H1 (cell line): ENCODE measurements at regions not wholly inside any gene's neighbourhood (a gene's known extent, or its start where the extent isn't known, plus 50 kb on each side); places are given as distances from the start of the nearest gene placed in this dataset.

ENCODE experiments used
- CTCF ChIA-PET: fragments of 300-600 bp; sonication (Branson Sonifier 250); formaldehyde crosslinking; loops from one replicate; lab custom pipeline; 2021; ENCODE audit not compliant: partially characterized antibody; lab: Charles Lee
- POLR2A ChIA-PET: fragments of 300-600 bp; sonication (Branson Sonifier 250); formaldehyde crosslinking; loops from one replicate; lab custom pipeline; 2021; ENCODE audit warnings: inconsistent platforms; ENCODE audit not compliant: partially characterized antibody; lab: Charles Lee
- DNase-seq, 2 experiments: peaks; one replicate each; pipeline versions ENCODE4 v3.0.0 to v3.0.0-alpha.2; 2010 to 2022; ENCODE audit warnings: low spot score in 2 of 2, low read depth in 1 of 2, mixed read lengths in 1 of 2
- FAIRE-seq: peaks from 2 replicates; lab custom pipeline; 2011; peaks lifted over from hg19 to GRCh38; lab: Jason Lieb, UNC
- H2AFZ ChIP-seq: 2 replicates; pipeline ENCODE4 v1.8.1; 2012; ENCODE audit warnings: low read length, inconsistent platforms
- H2AK5ac ChIP-seq: 2 replicates; pipeline ENCODE4 v1.6.1; 2013; ENCODE audit warnings: low read depth, low read length
- H2BK120ac ChIP-seq: replicated peaks from 2 replicates; pipeline ENCODE3; 2013; ENCODE audit warnings: low read depth, low read length, inconsistent platforms
- H2BK12ac ChIP-seq: 2 replicates; pipeline ENCODE4 v1.6.1; 2013; ENCODE audit warnings: low read depth, low read length
- H2BK15ac ChIP-seq: 2 replicates; pipeline ENCODE4 v1.6.1; 2013; ENCODE audit warnings: low read length
- H2BK20ac ChIP-seq: 2 replicates; pipeline ENCODE4 v1.6.1; 2013; ENCODE audit warnings: low read length
- H2BK5ac ChIP-seq: 2 replicates; pipeline ENCODE4 v1.6.1; 2013; ENCODE audit warnings: low read depth, low read length
- H3K14ac ChIP-seq: 2 replicates; pipeline ENCODE4 v1.6.1; 2013; ENCODE audit warnings: inconsistent platforms; ENCODE audit not compliant: insufficient read length
- H3K18ac ChIP-seq: 2 replicates; pipeline ENCODE4 v1.6.1; 2013; ENCODE audit warnings: low read length; ENCODE audit errors: extremely low read depth
- H3K23ac ChIP-seq: 2 replicates; pipeline ENCODE4 v1.6.1; 2013; ENCODE audit warnings: inconsistent platforms; ENCODE audit not compliant: insufficient read length
- H3K23me2 ChIP-seq: 2 replicates; pipeline ENCODE4 v1.6.1; 2013; ENCODE audit warnings: low read depth, low read length
- H3K27ac ChIP-seq: 2 replicates; pipeline ENCODE4 v1.6.1; 2011; ENCODE audit warnings: low read depth, low read length, inconsistent platforms
- H3K27me3 ChIP-seq, 4 experiments: replicated peaks in 1 of 4; 1 replicate in 1 of 4; 2 replicates in 3 of 4; pipeline versions ENCODE4 v1.6.1 to v1.8.1; 2011 to 2013; ENCODE audit warnings: low read length in 3 of 4, mild to moderate bottlenecking in 3 of 4, inconsistent platforms in 2 of 4, mixed read lengths in 2 of 4, moderate library complexity in 1 of 4; ENCODE audit not compliant: control insufficient read depth in 3 of 4, insufficient read depth in 3 of 4; ENCODE audit errors: extremely low read depth in 1 of 4
- H3K36me3 ChIP-seq, 4 experiments: 2 replicates each; pipeline versions ENCODE4 v1.6.1 to v1.8.1; 2011 to 2013; ENCODE audit warnings: mild to moderate bottlenecking in 4 of 4, low read length in 3 of 4, moderate library complexity in 2 of 4, control low read depth in 1 of 4, inconsistent platforms in 1 of 4; ENCODE audit not compliant: insufficient read depth in 4 of 4, control insufficient read depth in 2 of 4
- H3K4ac ChIP-seq: replicated peaks from 2 replicates; pipeline ENCODE3; 2013; ENCODE audit warnings: low read length, low read depth, mixed read lengths, inconsistent platforms; ENCODE audit not compliant: insufficient read length
- H3K4me1 ChIP-seq, 4 experiments: replicated peaks in 1 of 4; 1 replicate in 1 of 4; 2 replicates in 3 of 4; pipeline versions ENCODE4 v1.6.1 to v1.8.1; 2011 to 2013; ENCODE audit warnings: low read length in 3 of 4, inconsistent platforms in 2 of 4, mixed read lengths in 1 of 4; ENCODE audit not compliant: insufficient read depth in 4 of 4, control insufficient read depth in 3 of 4
- H3K4me2 ChIP-seq, 2 experiments: 2 replicates each; pipeline versions ENCODE4 v1.6.1 to v1.8.1; 2011 to 2013; ENCODE audit warnings: low read depth in 2 of 2, low read length in 2 of 2, control low read depth in 1 of 2, inconsistent platforms in 1 of 2, mild to moderate bottlenecking in 1 of 2; ENCODE audit not compliant: insufficient read depth in 1 of 2
- H3K4me3 ChIP-seq, 4 experiments: fragments of 200-600, 300-600 bp in 1 of 4; sonication (generic), shearing (Covaris generic), sonication (Bioruptor Twin) in 1 of 4; 2 replicates each; pipeline versions ENCODE4 v1.5.1 to v1.8.1; 2011 to 2016; ENCODE audit warnings: low read length in 4 of 4, low read depth in 3 of 4, control low read depth in 2 of 4, inconsistent platforms in 2 of 4, mild to moderate bottlenecking in 2 of 4, mixed read lengths in 1 of 4, moderate library complexity in 1 of 4; ENCODE audit not compliant: insufficient read depth in 2 of 4; ENCODE audit errors: extremely low read depth in 1 of 4
- H3K56ac ChIP-seq: replicated peaks from 2 replicates; pipeline ENCODE3; 2013; ENCODE audit warnings: low read depth, mild to moderate bottlenecking, mixed read lengths, low read length, inconsistent platforms; ENCODE audit not compliant: insufficient read length
- H3K79me1 ChIP-seq: 2 replicates; pipeline ENCODE4 v1.6.1; 2013; ENCODE audit warnings: low read depth, low read length, control low read depth
- H3K79me2 ChIP-seq, 2 experiments: 2 replicates each; pipeline versions ENCODE4 v1.6.1 to v1.8.1; 2012 to 2013; ENCODE audit warnings: low read length in 2 of 2, mild to moderate bottlenecking in 2 of 2, inconsistent platforms in 1 of 2; ENCODE audit not compliant: insufficient read depth in 2 of 2, control insufficient read depth in 1 of 2
- H3K9ac ChIP-seq, 4 experiments: replicated peaks in 1 of 4; 1 replicate in 1 of 4; 2 replicates in 3 of 4; pipeline versions ENCODE4 v1.6.1 to v1.8.1; 2011 to 2013; ENCODE audit warnings: low read depth in 3 of 4, low read length in 3 of 4, control low read depth in 2 of 4, mild to moderate bottlenecking in 2 of 4, moderate library complexity in 2 of 4, inconsistent platforms in 1 of 4; ENCODE audit errors: extremely low read depth in 1 of 4
- H3K9me3 ChIP-seq, 2 experiments: 2 replicates each; pipeline versions ENCODE4 v1.6.1 to v1.8.1; 2012 to 2013; ENCODE audit warnings: mild to moderate bottlenecking in 2 of 2, moderate library complexity in 2 of 2, control low read depth in 1 of 2, inconsistent platforms in 1 of 2, low read depth in 1 of 2, low read length in 1 of 2, mixed read lengths in 1 of 2; ENCODE audit not compliant: insufficient read depth in 2 of 2
- H4K20me1 ChIP-seq, 2 experiments: replicated peaks in 1 of 2; 2 replicates each; pipeline versions ENCODE3 to v1.8.1; 2011 to 2013; ENCODE audit warnings: inconsistent platforms in 2 of 2, low read length in 2 of 2, mild to moderate bottlenecking in 1 of 2; ENCODE audit not compliant: insufficient read depth in 2 of 2, control insufficient read depth in 1 of 2
- H4K5ac ChIP-seq: 2 replicates; pipeline ENCODE4 v1.6.1; 2013; ENCODE audit warnings: low read length, low read depth, mixed read lengths, inconsistent platforms; ENCODE audit not compliant: insufficient read length
- H4K8ac ChIP-seq: 2 replicates; pipeline ENCODE4 v1.8.0; 2013; ENCODE audit warnings: mild to moderate bottlenecking, moderate library complexity, low read length, inconsistent platforms; ENCODE audit not compliant: insufficient read depth; ENCODE audit errors: extremely low read depth
- H4K91ac ChIP-seq: replicated peaks from 2 replicates; pipeline ENCODE3; 2013; ENCODE audit warnings: low read length, mixed read lengths, inconsistent platforms; ENCODE audit not compliant: insufficient read length
- CREB1 ChIP-seq: IDR thresholded peaks from 2 replicates; pipeline ENCODE4 v1.6.1; 2012; ENCODE audit warnings: inconsistent platforms
- EGR1 ChIP-seq: IDR thresholded peaks from 2 replicates; pipeline ENCODE4 v1.6.1; 2011; ENCODE audit warnings: low read depth, low read length, borderline replicate concordance
- GABPA ChIP-seq: IDR thresholded peaks from 2 replicates; pipeline ENCODE4 v1.6.1; 2011; ENCODE audit warnings: mild to moderate bottlenecking, low read length, moderate library complexity, borderline replicate concordance; ENCODE audit not compliant: insufficient read depth
- HDAC6 ChIP-seq: IDR thresholded peaks from one replicate; pipeline ENCODE4 v1.7.1; 2012; ENCODE audit warnings: low read depth, mild to moderate bottlenecking, inconsistent platforms, low read length, moderate library complexity
- KDM4A ChIP-seq: IDR thresholded peaks from one replicate; pipeline ENCODE4 v1.7.1; 2012; ENCODE audit warnings: low read depth, mild to moderate bottlenecking, moderate library complexity, low read length, inconsistent platforms; ENCODE audit not compliant: severe bottlenecking
- POLR2A ChIP-seq, 2 experiments: IDR thresholded peaks; 1 replicate in 1 of 2; 2 replicates in 1 of 2; pipeline ENCODE4 v1.6.1; 2011; ENCODE audit warnings: low read depth in 2 of 2, low read length in 2 of 2, mild to moderate bottlenecking in 2 of 2; ENCODE audit errors: control extremely low read depth in 1 of 2
- RXRA ChIP-seq: IDR thresholded peaks from 2 replicates; pipeline ENCODE4 v1.6.1; 2011; ENCODE audit warnings: low read depth, mild to moderate bottlenecking, low read length, moderate library complexity; ENCODE audit not compliant: insufficient read depth
- SIRT6 ChIP-seq: IDR thresholded peaks from one replicate; pipeline ENCODE4 v1.7.1; 2012; ENCODE audit warnings: low read length, inconsistent platforms
- SP2 ChIP-seq: IDR thresholded peaks from 2 replicates; pipeline ENCODE4 v1.6.1; 2012; ENCODE audit warnings: mild to moderate bottlenecking, low read length, inconsistent platforms
- TAF1 ChIP-seq: IDR thresholded peaks from 2 replicates; pipeline ENCODE4 v1.6.1; 2011; ENCODE audit warnings: mild to moderate bottlenecking, low read depth, low read length
- TBP ChIP-seq: IDR thresholded peaks from 2 replicates; pipeline ENCODE4 v1.6.1; 2011; ENCODE audit warnings: low read depth, low read length, improper control_type of control experiment
- WGBS, 2 experiments: shearing (Covaris generic) in 1 of 2; methylation state at CpG; one replicate each; pipeline versions ENCODE4 v1.1.6 to v1.1.7; 2013 to 2015; ENCODE audit warnings: low lambda C conversion rate in 2 of 2, mixed read lengths in 2 of 2, inconsistent platforms in 1 of 2, low coverage in 1 of 2, missing lambda C conversion rate in 1 of 2; ENCODE audit not compliant: insufficient replicate concordance in 2 of 2, insufficient coverage in 1 of 2, insufficient read length in 1 of 2; ENCODE audit errors: extremely low coverage in 1 of 2, missing lambda C conversion rate in 1 of 2; 5-methylcytosine and 5-hydroxymethylcytosine counted together
- TF ChIP-seq, protein P1 (sequence below): IDR thresholded peaks from 2 replicates; pipeline ENCODE4 v1.6.1; 2012; ENCODE audit warnings: inconsistent platforms
- TF ChIP-seq, protein P2 (sequence below): IDR thresholded peaks from 2 replicates; pipeline ENCODE4 v1.6.1; 2012; ENCODE audit warnings: low read length, inconsistent platforms

- no peaks in the 10 kb centered on the region for H3K27me3 ChIP-seq
- H2BK5ac ChIP-seq, result peak overlapping the region; percentile 35; the same call in 1 of the 2 replicates
- H2BK15ac ChIP-seq, result no peak overlapping the region
- H3K79me1 ChIP-seq, result no peaks in the 10 kb centered on the region
- H2AFZ ChIP-seq, result no peak overlapping the region
- H2AK5ac ChIP-seq, result 0 out of 2 replicates have a peak overlapping the region, but pooled peaks have one; percentile 29
- H3K14ac ChIP-seq, result no peak overlapping the region
- no peak overlapping the region for H4K8ac ChIP-seq
- H3K4me2 ChIP-seq, result no peak overlapping the region
- CTCF ChIA-PET, result interaction anchor here (1.3 kb wide), 2 partner anchors 8 to 41 kb away, joined by 3 read pairs; no protein-coding TSS in a partner anchor
- H4K20me1 ChIP-seq, result no peaks in the 10 kb centered on the region
- no peak overlapping the region for H3K56ac ChIP-seq
- 90% methylated on average over 9 of the region's 9 CpGs; no CpG with 5 or more reads in 1 of the 2 experiments for WGBS, 2 experiments
- TF ChIP-seq SIRT6, result no peak
- no peak for TF ChIP-seq KDM4A
- no peak for TF ChIP-seq GABPA
- no peak for TF ChIP-seq RXRA
- no peak for TF ChIP-seq POLR2A (IDR thresholded peaks at IDR 0.05; ENCODE audit: control extremely low read depth in 1 of 2, low read depth in 2 of 2, low read length in 2 of 2)
- TF ChIP-seq TBP, result no peak
- TF ChIP-seq, protein P1, sequence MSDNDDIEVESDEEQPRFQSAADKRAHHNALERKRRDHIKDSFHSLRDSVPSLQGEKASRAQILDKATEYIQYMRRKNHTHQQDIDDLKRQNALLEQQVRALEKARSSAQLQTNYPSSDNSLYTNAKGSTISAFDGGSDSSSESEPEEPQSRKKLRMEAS, result no peak
- no peak for TF ChIP-seq CREB1
- no peak for TF ChIP-seq TAF1
- TF ChIP-seq, protein P2, sequence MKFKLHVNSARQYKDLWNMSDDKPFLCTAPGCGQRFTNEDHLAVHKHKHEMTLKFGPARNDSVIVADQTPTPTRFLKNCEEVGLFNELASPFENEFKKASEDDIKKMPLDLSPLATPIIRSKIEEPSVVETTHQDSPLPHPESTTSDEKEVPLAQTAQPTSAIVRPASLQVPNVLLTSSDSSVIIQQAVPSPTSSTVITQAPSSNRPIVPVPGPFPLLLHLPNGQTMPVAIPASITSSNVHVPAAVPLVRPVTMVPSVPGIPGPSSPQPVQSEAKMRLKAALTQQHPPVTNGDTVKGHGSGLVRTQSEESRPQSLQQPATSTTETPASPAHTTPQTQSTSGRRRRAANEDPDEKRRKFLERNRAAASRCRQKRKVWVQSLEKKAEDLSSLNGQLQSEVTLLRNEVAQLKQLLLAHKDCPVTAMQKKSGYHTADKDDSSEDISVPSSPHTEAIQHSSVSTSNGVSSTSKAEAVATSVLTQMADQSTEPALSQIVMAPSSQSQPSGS, result no peak
- no peak for TF ChIP-seq HDAC6
- no peak for TF ChIP-seq SP2
- no peak for TF ChIP-seq EGR1
- no peaks in the 10 kb centered on the region for H3K36me3 ChIP-seq
- no peak overlapping the region for H3K27ac ChIP-seq
- H3K79me2 ChIP-seq, result no peaks in the 10 kb centered on the region
- no peak overlapping the region for H3K4ac ChIP-seq
- no peak overlapping the region for H4K5ac ChIP-seq
- POLR2A ChIA-PET, result interaction anchor here (1.6 kb wide), 1 partner anchor 24 kb away, joined by 3 read pairs; no protein-coding TSS in a partner anchor
- peak overlapping the region; percentile 34; the same call in 1 of the 2 replicates for H2BK20ac ChIP-seq
- H3K9me3 ChIP-seq, result no peaks in the 10 kb centered on the region
- no peaks in the 10 kb centered on the region for H3K23me2 ChIP-seq
- no peak overlapping the region for H3K9ac ChIP-seq
- no peak overlapping the region for H3K23ac ChIP-seq
- no peak overlapping the region for H2BK120ac ChIP-seq
- no peak overlapping the region for H4K91ac ChIP-seq
- no peak overlapping the region for H2BK12ac ChIP-seq
- no peak for FAIRE-seq
- no peak overlapping the region for H3K18ac ChIP-seq
- peaks cover 12 to 23% (median 20%) of the 10 kb centered on the region in 4 experiments for H3K4me1 ChIP-seq
- no peak for DNase-seq
- H3K4me3 ChIP-seq, result no peak overlapping the region
Measured at GRCh38 chr6:167446971-167447370, 122.1 kb downstream of the TTLL2 start.
